SK-N-MC (cell line): ENCODE measurements at regions not wholly inside any gene's neighbourhood (a gene's known extent, or its start where the extent isn't known, plus 50 kb on each side); places are given as distances from the start of the nearest gene placed in this dataset.

Experiments used
- DNase-seq: peaks from one replicate; pipeline ENCODE4 v3.0.0-alpha.2; 2011; ENCODE audit warnings: low read depth, low spot score
- H3K27ac ChIP-seq: fragments of 200-600 bp; sonication (generic); 2 replicates; pipeline ENCODE4 v1.5.1; 2016; ENCODE audit warnings: mixed run types
- H3K36me3 ChIP-seq: fragments of 200-600 bp; sonication (generic); 2 replicates; pipeline ENCODE4 v1.6.1; 2017; ENCODE audit warnings: antibody characterized with exemption, low read length, mixed read lengths; ENCODE audit not compliant: insufficient read depth
- H3K4me3 ChIP-seq: fragments of 200-600 bp; sonication (generic); 2 replicates; pipeline ENCODE4 v1.5.1; 2016
- H3K9ac ChIP-seq: fragments of 200-600 bp; sonication (generic); 2 replicates; pipeline ENCODE4 v1.8.0; 2017; ENCODE audit warnings: mixed run types, mixed read lengths; ENCODE audit not compliant: insufficient read length
- H3K9me3 ChIP-seq: fragments of 200-600 bp; sonication (generic); 2 replicates; pipeline ENCODE4 v1.6.1; 2017; ENCODE audit warnings: low read depth, mild to moderate bottlenecking, antibody characterized with exemption, low read length, moderate library complexity, mixed read lengths
- EZH2 ChIP-seq: fragments of 200-600 bp; sonication (generic); IDR thresholded peaks from one replicate; pipeline ENCODE4 v1.6.1; 2017; ENCODE audit warnings: antibody characterized with exemption
- FOXP2 ChIP-seq: optimal IDR thresholded peaks from 2 replicates; pipeline ENCODE3; 2011; ENCODE audit warnings: mild to moderate bottlenecking, moderate library complexity; ENCODE audit not compliant: insufficient read depth; ENCODE audit errors: extremely low read length, control extremely low read depth
- POLR2AphosphoS5 ChIP-seq: IDR thresholded peaks from 2 replicates; pipeline ENCODE4 v1.6.1; 2012; ENCODE audit warnings: mild to moderate bottlenecking, low read depth, low read length, borderline replicate concordance

DNA sequence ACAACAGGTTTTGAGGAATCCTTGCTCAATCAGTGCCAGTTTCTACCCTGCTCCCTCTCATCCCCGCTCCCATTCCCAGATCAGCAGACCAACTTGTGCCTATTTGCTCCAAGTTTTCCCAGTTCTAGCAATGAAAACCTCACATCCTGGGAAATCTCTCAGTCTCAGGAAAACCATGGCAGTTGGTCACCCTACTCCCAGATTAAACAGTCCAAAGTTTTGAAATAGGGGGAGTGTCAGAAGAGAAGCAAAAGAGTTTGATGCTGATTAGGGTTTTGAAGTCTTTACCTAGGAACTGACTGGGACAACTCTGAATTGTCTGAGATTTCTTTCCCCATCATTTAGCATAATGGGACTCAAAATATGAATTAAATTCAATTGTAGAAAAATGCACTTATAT lies 95.8 kb upstream of the ARID2 start:
- Histone ChIP-seq H3K36me3 (no peaks in the 10 kb centered on the region), H3K27ac (no peak overlapping the region), H3K4me3 (no peak overlapping the region), H3K9me3 (no peaks in the 10 kb centered on the region), H3K9ac (no peak overlapping the region)
- no peak for TF ChIP-seq POLR2AphosphoS5
- TF ChIP-seq FOXP2 = no peak
- no peak for TF ChIP-seq EZH2
- DNase-seq = no peak

GRCh38 chr12:45634273-45634917 lies 95.1 kb upstream of the ARID2 start:
- Histone ChIP-seq H3K27ac (no peak overlapping the region), H3K9ac (no peak overlapping the region), H3K36me3 (no peaks in the 10 kb centered on the region), H3K9me3 (no peaks in the 10 kb centered on the region), H3K4me3 (no peak overlapping the region)
- DNase-seq = no peak
- TF ChIP-seq POLR2AphosphoS5 (no peak), EZH2 (no peak), FOXP2 (no peak)

DNA sequence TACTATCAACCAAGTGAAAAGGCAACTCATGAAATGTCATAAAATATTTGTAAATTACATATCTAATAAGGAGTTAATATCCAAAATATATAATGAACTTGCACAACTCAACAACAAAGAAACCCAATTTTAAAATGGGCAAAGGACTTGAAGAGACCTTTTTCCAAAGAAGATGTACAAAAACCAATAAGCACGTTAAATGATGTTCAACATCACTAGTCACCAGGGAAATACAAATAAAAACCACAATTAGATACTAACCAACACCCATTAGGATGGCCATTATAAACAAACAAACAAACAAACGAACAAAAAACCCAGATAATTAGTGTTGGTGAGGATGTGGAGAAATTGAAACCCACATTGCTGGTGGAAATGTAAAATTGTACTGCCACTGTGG lies 92.3 kb upstream of the ARID2 start:
- no peak for DNase-seq
- no peak for TF ChIP-seq EZH2
- TF ChIP-seq FOXP2 = no peak
- TF ChIP-seq POLR2AphosphoS5 = no peak
- no peaks in the 10 kb centered on the region for H3K36me3 ChIP-seq
- no peak overlapping the region for H3K4me3 ChIP-seq
- no peaks in the 10 kb centered on the region for H3K9me3 ChIP-seq
- no peak overlapping the region for H3K9ac ChIP-seq
- no peak overlapping the region for H3K27ac ChIP-seq

DNA sequence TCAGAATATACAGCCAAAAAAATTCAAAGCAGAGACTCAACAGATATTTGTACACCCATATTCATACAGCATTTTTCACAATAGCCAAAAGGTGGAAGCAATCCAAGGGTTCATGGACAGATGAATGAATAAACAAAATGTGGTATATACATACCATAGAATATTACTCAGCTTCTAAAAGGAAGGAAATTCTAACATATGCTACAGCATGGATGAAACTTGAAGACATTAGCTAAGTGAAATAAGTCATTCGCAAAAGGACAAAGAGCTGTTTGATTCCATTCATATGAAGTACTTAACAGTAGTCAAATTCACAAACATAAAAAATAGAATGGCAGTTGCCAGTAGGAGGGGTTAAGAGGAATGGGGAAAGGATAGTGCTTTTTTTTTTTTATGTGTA lies 91.8 kb upstream of the ARID2 start:
- TF ChIP-seq FOXP2 (no peak), POLR2AphosphoS5 (no peak), EZH2 (no peak)
- no peak for DNase-seq

GRCh38 chr12:45638386-45638785 lies 91.1 kb upstream of the ARID2 start:
- TF ChIP-seq FOXP2 (no peak), POLR2AphosphoS5 (no peak), EZH2 (no peak)
- Histone ChIP-seq H3K27ac (no peak overlapping the region), H3K9ac (no peak overlapping the region), H3K36me3 (no peaks in the 10 kb centered on the region), H3K9me3 (no peaks in the 10 kb centered on the region), H3K4me3 (no peak overlapping the region)
- DNase-seq = no peak

More for the DNA sequence above, 91.8 kb upstream of the ARID2 start:
- Histone ChIP-seq H3K36me3 (no peaks in the 10 kb centered on the region), H3K9ac (no peak overlapping the region), H3K4me3 (no peak overlapping the region), H3K9me3 (no peaks in the 10 kb centered on the region), H3K27ac (no peak overlapping the region)

DNA sequence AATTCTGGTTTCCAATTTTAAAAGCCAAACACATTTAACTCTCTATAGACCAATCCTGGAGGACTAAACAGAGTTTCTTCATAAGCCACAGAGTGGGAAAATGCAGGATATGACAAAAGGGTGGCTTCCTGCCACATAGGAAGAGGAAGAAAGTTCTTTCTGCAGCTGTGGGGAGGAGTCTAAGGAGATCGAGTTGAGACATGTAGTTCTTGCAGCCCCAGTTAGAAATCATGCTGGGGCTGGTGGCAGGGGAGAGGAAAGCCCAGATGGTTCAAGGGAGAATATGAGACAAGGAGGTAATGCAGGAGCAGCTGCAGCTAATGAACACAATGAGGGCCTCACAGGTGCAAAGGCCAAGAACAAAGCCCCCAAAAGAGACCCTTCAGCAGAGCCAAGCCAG lies 85.0 kb upstream of the ARID2 start:
- DNase-seq = peak; percentile 32
- TF ChIP-seq EZH2 (no peak), FOXP2 (no peak), POLR2AphosphoS5 (no peak)
- H3K9me3 ChIP-seq = no peaks in the 10 kb centered on the region
- no peak overlapping the region for H3K4me3 ChIP-seq
- H3K36me3 ChIP-seq = no peaks in the 10 kb centered on the region
- H3K27ac ChIP-seq = no peak overlapping the region
- no peak overlapping the region for H3K9ac ChIP-seq

DNA sequence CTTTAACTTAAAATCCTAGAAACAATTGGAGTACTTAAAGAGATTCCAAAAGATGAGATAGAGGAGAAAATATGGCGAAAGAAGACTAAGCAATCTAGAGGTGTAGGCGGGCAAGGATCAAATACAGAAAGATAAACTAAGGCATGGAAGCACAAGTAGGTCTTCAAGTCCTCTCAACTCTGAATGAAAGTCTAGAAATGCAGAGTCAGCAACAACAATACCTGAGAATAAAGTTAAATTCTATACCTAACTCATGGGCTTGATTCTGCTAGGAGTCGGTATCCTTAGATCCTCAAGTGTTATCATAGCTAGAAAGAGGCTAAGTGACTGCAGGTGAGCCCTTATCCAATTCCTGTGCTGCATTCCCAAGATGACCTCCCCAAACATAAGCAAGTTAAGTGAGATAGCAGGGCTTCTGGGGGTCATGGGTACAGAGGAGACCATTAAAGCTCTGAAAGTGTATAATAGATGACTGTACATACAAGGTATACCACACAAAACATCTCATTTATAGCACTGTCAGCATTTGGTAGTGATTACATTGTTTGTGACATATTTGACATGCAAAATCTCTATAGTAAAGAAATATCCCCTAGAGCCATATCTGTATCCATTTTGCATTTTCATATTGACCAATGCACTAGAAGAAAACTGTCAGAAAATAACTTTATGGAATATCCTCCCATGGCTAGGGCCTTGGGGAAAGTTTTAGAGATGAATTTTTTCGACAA lies 82.5 kb upstream of the ARID2 start:
- Histone ChIP-seq H3K9ac (no peak overlapping the region), H3K4me3 (no peak overlapping the region), H3K27ac (no peak overlapping the region), H3K9me3 (no peaks in the 10 kb centered on the region), H3K36me3 (no peaks in the 10 kb centered on the region)
- no peak for DNase-seq
- TF ChIP-seq POLR2AphosphoS5 (no peak), FOXP2 (no peak), EZH2 (no peak)

DNA sequence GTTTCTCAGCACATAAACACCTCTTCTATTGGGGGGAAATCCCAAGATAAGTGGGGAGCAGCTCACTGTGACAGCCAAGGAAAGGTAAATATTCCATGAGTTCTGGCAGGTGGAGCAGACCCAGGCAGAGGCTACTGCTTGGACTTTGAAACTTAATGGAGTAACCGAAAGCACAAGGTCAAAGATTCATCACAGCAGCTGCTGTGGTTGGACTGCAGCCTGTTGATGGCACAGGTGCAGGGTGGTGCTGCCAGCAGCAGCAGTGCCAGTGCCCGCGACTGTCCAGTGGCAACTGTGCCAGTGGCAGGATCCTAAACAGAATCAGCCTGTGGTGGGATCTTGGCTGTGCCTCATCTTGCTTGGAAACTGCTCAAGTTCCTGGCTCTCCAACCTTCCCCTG lies 81.4 kb upstream of the ARID2 start:
- no peak for TF ChIP-seq FOXP2
- TF ChIP-seq EZH2 = no peak
- TF ChIP-seq POLR2AphosphoS5 = no peak
- no peaks in the 10 kb centered on the region for H3K9me3 ChIP-seq
- no peaks in the 10 kb centered on the region for H3K36me3 ChIP-seq
- H3K4me3 ChIP-seq = no peak overlapping the region
- no peak for DNase-seq
- no peak overlapping the region for H3K27ac ChIP-seq
- H3K9ac ChIP-seq = no peak overlapping the region

DNA sequence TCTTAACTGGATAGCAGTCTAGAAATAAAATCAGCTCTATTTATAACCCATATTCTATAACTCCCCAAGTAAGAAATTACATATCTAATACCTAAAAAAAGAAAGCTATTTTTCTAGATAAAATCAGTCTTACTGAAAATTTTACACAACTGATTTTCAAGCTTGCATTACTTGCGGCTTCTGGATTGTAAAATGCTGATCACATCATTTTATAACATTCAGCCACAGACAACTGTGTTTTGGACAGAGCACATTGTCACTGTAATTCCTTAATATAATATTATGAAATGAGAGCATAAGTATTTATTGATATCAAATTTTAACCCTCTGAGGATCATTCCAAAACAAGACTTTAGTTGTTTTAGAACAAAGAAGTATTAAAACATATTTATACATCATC lies 78.5 kb upstream of the ARID2 start:
- Histone ChIP-seq H3K9me3 (no peaks in the 10 kb centered on the region), H3K36me3 (no peaks in the 10 kb centered on the region), H3K4me3 (no peak overlapping the region), H3K9ac (no peak overlapping the region), H3K27ac (no peak overlapping the region)
- TF ChIP-seq EZH2 (no peak), FOXP2 (no peak), POLR2AphosphoS5 (no peak)
- no peak for DNase-seq
